ENCODE measurements at regions not wholly inside any gene's neighbourhood (a gene's known extent, or its start where the extent isn't known, plus 50 kb on each side); places are given as distances from the start of the nearest gene placed in this dataset.

DNA sequence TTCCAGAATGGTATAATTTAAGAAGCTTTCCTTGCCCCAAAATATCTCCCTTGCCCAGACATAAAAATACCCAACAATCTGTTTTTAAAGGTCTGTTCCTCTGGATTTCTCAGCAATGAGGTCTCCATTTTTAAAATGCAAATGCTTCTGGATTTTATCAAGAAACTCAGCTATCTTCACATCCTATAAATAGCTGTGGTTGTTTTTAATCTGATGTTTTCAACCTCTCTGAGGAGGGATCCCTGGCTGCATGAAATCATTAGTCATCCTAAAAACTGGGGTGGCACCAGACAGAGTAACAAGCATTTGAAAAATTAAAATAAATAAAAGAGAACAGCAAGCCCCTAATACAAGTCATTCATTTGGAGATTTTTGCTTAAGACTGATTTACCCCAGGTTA, 168.5 kb upstream of the ID4 start:
- H3K9me3 ChIP-seq (ENCODE audit: control insufficient read depth, insufficient read depth, low read length), result no peaks in the 10 kb centered on the region
- H3K4me3 ChIP-seq (ENCODE audit: low read length), result no peak overlapping the region
- H3K27me3 ChIP-seq (ENCODE audit: control insufficient read depth, low read length), result no peaks in the 10 kb centered on the region
- TF ChIP-seq, protein P1, sequence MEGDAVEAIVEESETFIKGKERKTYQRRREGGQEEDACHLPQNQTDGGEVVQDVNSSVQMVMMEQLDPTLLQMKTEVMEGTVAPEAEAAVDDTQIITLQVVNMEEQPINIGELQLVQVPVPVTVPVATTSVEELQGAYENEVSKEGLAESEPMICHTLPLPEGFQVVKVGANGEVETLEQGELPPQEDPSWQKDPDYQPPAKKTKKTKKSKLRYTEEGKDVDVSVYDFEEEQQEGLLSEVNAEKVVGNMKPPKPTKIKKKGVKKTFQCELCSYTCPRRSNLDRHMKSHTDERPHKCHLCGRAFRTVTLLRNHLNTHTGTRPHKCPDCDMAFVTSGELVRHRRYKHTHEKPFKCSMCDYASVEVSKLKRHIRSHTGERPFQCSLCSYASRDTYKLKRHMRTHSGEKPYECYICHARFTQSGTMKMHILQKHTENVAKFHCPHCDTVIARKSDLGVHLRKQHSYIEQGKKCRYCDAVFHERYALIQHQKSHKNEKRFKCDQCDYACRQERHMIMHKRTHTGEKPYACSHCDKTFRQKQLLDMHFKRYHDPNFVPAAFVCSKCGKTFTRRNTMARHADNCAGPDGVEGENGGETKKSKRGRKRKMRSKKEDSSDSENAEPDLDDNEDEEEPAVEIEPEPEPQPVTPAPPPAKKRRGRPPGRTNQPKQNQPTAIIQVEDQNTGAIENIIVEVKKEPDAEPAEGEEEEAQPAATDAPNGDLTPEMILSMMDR (IDR thresholded peaks at IDR 0.05; ENCODE audit: low read depth, low read length, poor library complexity, severe bottlenecking), result no peak
- TF ChIP-seq EZH2phosphoT487 (IDR thresholded peaks at IDR 0.05; ENCODE audit: borderline replicate concordance, low read length), result no peak
- H3F3A ChIP-seq (ENCODE audit: control insufficient read depth, insufficient read depth), result no peaks in the 10 kb centered on the region
- H3K4me1 ChIP-seq (ENCODE audit: control insufficient read depth, low read length), result peaks cover 17% of the 10 kb centered on the region
- H3K79me2 ChIP-seq (ENCODE audit: control insufficient read depth, low read length), result no peaks in the 10 kb centered on the region
- no peaks in the 10 kb centered on the region for H3K36me3 ChIP-seq (ENCODE audit: control insufficient read depth, low read length)
- no peak overlapping the region for H3K27ac ChIP-seq (ENCODE audit: low read depth, low read length)
- no peak overlapping the region for H3K4me2 ChIP-seq (ENCODE audit: low read length)
- H4K20me1 ChIP-seq (ENCODE audit: control insufficient read depth, insufficient read depth, low read depth, low read length), result no peaks in the 10 kb centered on the region
- H3K9me2 ChIP-seq (replicated peaks; ENCODE audit: control insufficient read depth, low read length), result no peaks in the 10 kb centered on the region

DNA sequence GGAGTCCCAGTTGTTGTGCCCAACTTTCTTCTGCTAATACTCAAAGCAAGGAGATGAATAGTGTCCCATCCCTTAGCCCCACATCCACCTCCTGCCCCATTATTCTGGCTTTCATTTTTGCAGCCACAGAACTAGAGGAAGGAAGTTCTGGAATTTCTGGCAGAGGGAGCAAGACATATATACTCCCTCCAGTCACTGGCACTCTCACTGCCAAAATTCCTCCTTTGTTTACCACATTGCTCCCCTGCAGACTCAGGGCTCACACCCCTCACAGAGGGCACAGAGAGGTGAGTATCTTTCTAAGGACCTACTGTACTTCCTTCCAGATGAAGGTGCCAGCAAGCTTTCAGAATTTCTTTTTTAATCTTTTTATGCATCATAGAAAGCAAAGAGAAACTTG, 168.0 kb upstream of the ID4 start:
- no peak overlapping the region for H3K27ac ChIP-seq (ENCODE audit: low read depth, low read length)
- no peaks in the 10 kb centered on the region for H3K9me3 ChIP-seq (ENCODE audit: control insufficient read depth, insufficient read depth, low read length)
- no peaks in the 10 kb centered on the region for H4K20me1 ChIP-seq (ENCODE audit: control insufficient read depth, insufficient read depth, low read depth, low read length)
- H3K4me3 ChIP-seq (ENCODE audit: low read length), result no peak overlapping the region
- H3K27me3 ChIP-seq (ENCODE audit: control insufficient read depth, low read length), result no peaks in the 10 kb centered on the region
- H3K4me2 ChIP-seq (ENCODE audit: low read length), result no peak overlapping the region
- H3F3A ChIP-seq (ENCODE audit: control insufficient read depth, insufficient read depth), result no peaks in the 10 kb centered on the region
- H3K79me2 ChIP-seq (ENCODE audit: control insufficient read depth, low read length), result no peaks in the 10 kb centered on the region
- H3K4me1 ChIP-seq (ENCODE audit: control insufficient read depth, low read length), result peaks cover 12% of the 10 kb centered on the region
- H3K36me3 ChIP-seq (ENCODE audit: control insufficient read depth, low read length), result no peaks in the 10 kb centered on the region
- TF ChIP-seq EZH2phosphoT487 (IDR thresholded peaks at IDR 0.05; ENCODE audit: borderline replicate concordance, low read length), result no peak
- TF ChIP-seq, protein P1 (IDR thresholded peaks at IDR 0.05; ENCODE audit: low read depth, low read length, poor library complexity, severe bottlenecking), result no peak
- H3K9me2 ChIP-seq (replicated peaks; ENCODE audit: control insufficient read depth, low read length), result no peaks in the 10 kb centered on the region

DNA sequence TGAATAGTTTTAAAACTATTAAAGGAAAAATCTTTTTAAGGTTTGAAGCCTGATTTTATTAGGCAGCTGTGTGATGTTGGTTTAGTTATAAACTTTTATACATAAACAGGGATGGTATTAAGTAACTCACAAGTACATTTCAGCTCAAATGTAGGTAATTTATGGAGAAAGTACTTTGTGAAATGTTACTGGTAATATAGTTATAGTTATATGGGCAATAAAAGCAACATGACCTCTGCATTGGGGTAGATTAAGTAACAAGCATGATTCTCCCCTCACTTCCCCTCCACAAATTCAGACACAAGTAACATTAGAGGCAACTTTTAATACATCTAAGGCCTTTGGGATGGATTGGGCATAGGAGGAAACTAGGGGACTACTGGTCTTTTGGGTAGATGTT, 154.3 kb upstream of the ID4 start:
- Histone ChIP-seq H3K9me3 (ENCODE audit: control insufficient read depth, insufficient read depth, low read length) (no peaks in the 10 kb centered on the region), H3K79me2 (ENCODE audit: control insufficient read depth, low read length) (no peaks in the 10 kb centered on the region), H3K4me1 (ENCODE audit: control insufficient read depth, low read length) (no peaks in the 10 kb centered on the region), H4K20me1 (ENCODE audit: control insufficient read depth, insufficient read depth, low read depth, low read length) (no peaks in the 10 kb centered on the region), H3K27ac (ENCODE audit: low read depth, low read length) (no peak overlapping the region), H3K4me2 (ENCODE audit: low read length) (no peak overlapping the region), H3K4me3 (ENCODE audit: low read length) (no peak overlapping the region), H3F3A (ENCODE audit: control insufficient read depth, insufficient read depth) (no peaks in the 10 kb centered on the region), H3K36me3 (ENCODE audit: control insufficient read depth, low read length) (no peaks in the 10 kb centered on the region), H3K9me2 (replicated peaks; ENCODE audit: control insufficient read depth, low read length) (no peaks in the 10 kb centered on the region; the same call in 1 of the 2 replicates), H3K27me3 (ENCODE audit: control insufficient read depth, low read length) (no peaks in the 10 kb centered on the region)
- no peak for TF ChIP-seq EZH2phosphoT487 (IDR thresholded peaks at IDR 0.05; ENCODE audit: borderline replicate concordance, low read length)
- TF ChIP-seq, protein P1 (IDR thresholded peaks at IDR 0.05; ENCODE audit: low read depth, low read length, poor library complexity, severe bottlenecking), result no peak
